NCI-H1436 treated with DMSO at 0.1 percent for 48 hours (cell line): ENCODE measurements at regions not wholly inside any gene's neighbourhood (a gene's known extent, or its start where the extent isn't known, plus 50 kb on each side); places are given as distances from the start of the nearest gene placed in this dataset.

Experiments used
- DNase-seq: peaks from one replicate; lab custom pipeline; 2025; lab: John Stamatoyannopoulos, UW

DNA sequence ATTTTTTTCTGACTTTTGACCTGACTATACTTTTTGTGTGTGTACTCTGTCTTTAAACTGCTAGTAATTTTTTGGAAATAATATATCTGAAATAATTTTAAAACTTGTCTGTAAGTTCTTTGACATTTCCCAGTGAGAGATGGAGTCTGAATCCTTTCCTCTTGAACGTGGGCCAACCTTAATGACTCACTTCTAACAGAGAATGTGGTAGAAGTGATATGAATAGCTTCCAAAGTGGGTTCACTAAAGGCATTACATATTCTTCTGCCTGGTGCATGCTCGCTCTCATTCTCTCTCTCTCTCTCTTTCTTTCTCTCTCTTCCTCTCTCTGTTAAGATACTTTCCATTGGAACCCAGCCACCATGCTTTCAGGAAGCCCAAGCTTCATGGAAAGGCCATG is 108.7 kb upstream of the FERMT1 start:
- DNase-seq = no peak

DNA sequence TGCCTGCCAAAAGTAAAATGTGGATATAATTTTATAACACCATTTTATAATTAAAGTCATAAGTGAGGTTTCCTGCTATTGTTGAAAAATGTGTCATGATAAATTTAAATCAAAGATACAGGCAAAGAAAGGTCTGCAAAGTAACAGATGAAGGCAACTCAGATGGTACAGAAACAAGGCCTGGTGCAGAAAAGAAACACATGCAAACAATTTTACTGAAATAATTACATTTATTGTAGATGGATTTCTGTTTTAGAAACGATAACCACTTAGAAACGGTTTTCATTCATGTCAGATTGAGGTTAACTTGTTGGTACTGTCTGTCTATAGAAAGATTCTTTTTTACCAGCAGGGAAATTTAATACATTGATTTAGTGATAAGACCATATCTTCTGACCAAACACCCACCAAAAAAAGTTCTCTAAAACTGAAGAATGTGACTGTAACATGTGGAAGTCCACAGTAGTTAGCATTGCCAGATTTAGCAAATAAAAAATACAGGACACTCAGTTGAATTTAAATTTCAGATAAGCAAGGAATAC is 105.5 kb upstream of the FERMT1 start:
- DNase-seq = no peak

DNA sequence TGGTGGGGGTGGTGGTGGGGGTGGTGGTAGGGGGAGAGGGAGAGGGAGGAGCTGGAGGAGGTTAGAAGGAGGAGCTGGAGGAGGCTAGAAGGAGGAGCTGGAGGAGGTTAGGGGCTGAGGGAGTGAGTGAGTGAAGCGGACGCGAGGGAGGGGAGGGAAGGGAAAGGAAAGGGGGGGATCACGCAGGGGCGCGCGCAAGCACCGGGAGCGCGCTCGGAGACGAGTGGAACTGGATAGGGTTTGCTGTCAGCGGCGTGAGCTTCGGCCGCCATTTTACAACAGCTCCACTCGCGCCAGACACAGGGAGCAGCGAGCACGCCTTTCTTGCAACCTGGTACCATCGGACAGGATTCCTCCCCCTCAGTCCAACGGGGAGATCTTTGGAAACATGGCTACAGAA is 90.5 kb upstream of the FERMT1 start:
- DNase-seq = no peak

- no peak for DNase-seq
These were observed 90.1 kb upstream of the FERMT1 start for GRCh38 chr20:6212903-6213302.

- DNase-seq = no peak
These were observed 86.3 kb upstream of the FERMT1 start for GRCh38 chr20:6209093-6209492.

- DNase-seq = no peak
These were observed 77.3 kb upstream of the FERMT1 start for GRCh38 chr20:6200092-6200491.

DNA sequence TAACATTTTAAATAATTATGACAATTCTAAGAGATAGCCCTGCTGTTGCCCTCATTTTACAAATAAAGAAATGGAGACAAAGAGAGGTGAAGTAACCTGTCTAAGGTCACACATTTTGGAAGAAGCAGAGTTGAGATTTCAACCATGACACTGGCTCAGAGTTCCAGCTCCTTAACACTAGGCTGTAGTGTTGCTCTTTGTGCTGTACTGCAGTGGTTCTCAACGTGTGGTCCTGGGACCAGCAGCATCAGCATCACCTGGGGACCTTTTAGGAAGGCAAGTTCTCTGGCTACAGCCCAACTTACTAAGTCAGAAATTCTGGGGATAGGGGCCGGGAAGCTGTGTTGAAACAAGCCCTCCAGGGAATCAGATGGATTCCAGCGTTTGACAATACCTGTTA is 62.4 kb upstream of the FERMT1 start:
- DNase-seq = no peak

DNA sequence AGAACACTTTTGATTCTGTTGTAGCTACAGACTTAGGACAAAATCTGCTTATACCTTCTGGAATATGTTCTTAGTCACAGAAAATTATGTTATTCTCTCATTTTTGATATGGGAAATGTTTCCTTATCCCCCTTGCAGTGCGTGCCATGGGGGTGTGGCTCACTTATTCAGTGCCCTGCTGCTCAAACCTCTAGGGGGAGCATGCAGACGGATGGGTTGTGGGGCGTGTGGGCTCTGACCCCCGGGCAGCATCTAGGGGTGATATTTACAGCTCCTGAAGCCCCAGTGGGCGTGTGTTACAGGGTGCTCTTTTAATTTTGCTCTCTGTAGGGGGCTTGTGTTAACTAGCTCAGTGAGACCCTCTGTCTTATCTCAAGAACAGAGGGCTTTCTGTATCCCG is 61.3 kb upstream of the FERMT1 start:
- DNase-seq = no peak

- no peak for DNase-seq
These were observed 57.7 kb upstream of the FERMT1 start for GRCh38 chr20:6180531-6180930.

GRCh38 chr20:6178537-6178936 is 55.7 kb upstream of the FERMT1 start:
- no peak for DNase-seq

DNA sequence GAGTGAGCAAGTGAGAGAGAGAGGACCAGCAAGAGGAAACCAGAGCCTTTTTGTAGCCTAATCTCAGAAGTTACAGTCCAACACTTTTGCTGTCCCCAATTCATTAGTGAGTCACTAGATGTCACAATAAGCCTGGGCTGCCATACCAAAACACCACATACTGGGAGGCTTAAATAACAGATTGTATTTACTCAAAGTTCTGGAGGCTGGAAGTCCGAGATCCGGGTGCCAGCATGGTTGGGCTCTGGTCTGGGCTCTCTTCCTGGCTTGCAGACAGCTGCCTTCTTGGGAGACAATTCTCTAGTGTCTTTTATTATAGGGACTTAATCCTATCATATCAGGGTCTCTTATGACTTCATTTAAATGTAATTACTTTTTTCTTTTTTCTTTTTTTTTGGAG is 50.7 kb upstream of the FERMT1 start:
- DNase-seq = no peak
